Fibroblast of mammary gland (primary cell): ENCODE measurements at regions not wholly inside any gene's neighbourhood (a gene's known extent, or its start where the extent isn't known, plus 50 kb on each side); places are given as distances from the start of the nearest gene placed in this dataset.

Experiments
- DNase-seq: peaks from one replicate; pipeline ENCODE4 v3.0.0-alpha.2; 2010; ENCODE audit warnings: low read depth
- H3K4me3 ChIP-seq: 2 replicates; pipeline ENCODE4 v1.5.1; 2011; ENCODE audit warnings: low read depth, mild to moderate bottlenecking, low read length, moderate library complexity; ENCODE audit not compliant: control insufficient read depth
- TF ChIP-seq, protein P1 (sequence below): conservative IDR thresholded peaks from 2 replicates; pipeline ENCODE4 v1.5.1; 2011; ENCODE audit warnings: low read depth, low read length, inconsistent platforms; ENCODE audit not compliant: control insufficient read depth, insufficient read depth

DNA sequence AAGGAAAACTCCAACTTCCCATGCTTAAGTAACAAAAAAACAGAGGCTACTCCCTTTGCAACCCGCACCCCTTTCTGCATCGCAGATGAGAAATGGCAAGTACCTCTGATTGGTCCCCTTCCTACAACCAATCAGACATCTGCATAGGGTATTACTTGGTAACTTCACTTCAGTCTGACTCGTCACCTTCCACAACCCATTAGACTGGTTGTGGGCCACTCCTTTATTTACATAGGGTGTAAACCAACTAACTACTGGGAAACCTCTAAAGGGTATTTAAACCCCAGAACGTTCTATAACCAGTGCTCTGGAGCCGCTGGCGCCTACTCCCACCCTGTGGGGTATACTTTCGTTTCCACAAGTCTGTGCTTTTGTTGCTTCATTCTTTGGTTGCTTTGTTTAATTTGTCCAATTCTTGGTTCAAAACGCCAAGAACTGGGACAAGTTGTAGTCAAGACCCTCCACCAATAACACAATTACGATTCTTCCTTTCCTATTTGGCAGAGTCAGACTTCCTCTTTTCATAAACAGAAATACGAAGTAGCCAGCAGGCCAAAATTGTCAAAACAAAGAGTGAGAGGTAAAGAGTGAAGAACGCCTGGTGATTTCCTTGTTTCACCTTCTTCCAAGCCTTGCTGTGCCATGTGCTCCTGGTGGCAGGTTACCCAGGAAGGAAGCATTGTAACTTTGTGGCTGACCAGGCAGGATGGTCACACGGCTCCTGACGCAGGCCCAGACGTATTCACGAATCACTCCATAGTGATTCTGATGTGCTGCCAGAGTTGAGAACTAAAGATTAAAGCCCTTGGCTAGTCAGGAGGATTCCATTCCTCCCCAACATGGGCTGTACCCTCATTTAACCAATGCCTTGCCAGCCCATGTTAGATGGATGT is 477.4 kb downstream of the ARHGEF28 start:
- no peak for DNase-seq
- TF ChIP-seq, protein P1, sequence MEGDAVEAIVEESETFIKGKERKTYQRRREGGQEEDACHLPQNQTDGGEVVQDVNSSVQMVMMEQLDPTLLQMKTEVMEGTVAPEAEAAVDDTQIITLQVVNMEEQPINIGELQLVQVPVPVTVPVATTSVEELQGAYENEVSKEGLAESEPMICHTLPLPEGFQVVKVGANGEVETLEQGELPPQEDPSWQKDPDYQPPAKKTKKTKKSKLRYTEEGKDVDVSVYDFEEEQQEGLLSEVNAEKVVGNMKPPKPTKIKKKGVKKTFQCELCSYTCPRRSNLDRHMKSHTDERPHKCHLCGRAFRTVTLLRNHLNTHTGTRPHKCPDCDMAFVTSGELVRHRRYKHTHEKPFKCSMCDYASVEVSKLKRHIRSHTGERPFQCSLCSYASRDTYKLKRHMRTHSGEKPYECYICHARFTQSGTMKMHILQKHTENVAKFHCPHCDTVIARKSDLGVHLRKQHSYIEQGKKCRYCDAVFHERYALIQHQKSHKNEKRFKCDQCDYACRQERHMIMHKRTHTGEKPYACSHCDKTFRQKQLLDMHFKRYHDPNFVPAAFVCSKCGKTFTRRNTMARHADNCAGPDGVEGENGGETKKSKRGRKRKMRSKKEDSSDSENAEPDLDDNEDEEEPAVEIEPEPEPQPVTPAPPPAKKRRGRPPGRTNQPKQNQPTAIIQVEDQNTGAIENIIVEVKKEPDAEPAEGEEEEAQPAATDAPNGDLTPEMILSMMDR = no peak
- no peak overlapping the region for H3K4me3 ChIP-seq

DNA sequence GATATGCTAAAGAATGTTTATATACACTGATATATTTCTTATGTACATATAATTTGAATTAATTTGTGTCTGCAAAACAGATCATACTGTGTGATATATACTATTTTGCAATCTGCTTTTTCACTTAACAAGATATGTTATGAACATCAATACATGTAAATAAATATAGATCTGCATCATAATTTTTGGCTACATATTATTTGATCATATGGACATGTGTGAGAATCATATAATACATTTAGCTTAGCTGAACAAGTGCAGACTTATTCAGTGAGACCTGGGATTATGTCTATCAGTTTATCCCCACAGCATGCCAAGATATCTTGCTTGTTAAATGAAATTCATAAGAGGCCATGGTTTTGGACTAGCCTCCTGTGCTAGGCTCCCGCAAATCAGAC is 474.3 kb downstream of the ARHGEF28 start:
- H3K4me3 ChIP-seq = no peak overlapping the region
- TF ChIP-seq, protein P1 = no peak
- DNase-seq = no peak

DNA sequence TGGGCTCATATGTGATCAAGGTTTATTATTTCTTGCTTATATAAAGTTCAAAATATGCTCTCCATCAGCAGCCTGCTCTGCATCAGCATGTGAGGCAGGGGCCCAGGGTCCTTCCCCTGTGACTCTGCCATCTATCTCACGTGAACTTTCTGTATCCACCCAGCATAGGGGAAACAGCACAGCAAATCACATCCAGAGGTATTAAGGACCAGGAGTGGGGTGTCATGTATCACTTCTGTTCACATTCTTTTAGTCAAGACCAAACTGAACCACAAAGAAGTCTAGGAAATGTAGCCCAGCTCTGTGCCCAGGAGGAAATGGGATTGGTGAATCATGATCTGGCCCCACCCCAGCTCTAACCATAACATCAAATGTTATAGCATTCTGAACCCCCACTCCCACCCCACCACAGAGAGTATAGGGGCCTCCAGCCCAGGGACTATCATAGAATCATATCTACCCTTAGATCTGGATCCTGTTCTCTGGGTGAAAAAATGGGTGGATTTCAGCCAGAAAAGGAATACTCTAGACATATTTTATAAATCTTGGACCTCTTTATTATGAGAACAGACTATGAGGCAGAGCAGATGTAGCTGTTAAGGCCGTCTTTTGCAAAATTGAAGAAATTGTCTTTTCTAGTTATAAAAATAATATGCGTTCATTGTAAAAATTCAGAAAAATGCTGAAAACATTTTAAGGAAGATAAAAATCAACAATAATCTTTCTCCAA is 473.7 kb downstream of the ARHGEF28 start:
- TF ChIP-seq, protein P1 = no peak
- H3K4me3 ChIP-seq = no peak overlapping the region
- DNase-seq = no peak

DNA sequence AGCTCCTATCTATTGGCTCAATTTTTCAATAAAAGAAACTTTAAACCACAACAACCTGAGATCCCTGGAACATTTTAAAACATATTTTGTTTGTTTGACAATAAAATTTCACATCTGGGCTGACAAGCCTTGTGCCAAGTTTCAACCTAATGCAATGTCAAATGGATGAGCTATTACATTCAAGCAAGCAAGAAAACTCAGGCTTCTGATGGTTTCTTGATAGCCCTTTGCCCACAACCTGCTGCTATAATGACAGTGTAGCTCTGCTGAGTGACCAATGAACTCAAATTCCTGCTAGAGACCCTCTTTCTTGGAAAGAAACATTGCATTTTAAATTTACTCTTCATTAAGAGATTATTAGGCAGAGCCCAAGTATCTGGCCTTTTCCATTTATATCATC is 472.9 kb downstream of the ARHGEF28 start:
- no peak for DNase-seq
- TF ChIP-seq, protein P1 = no peak
- H3K4me3 ChIP-seq = no peak overlapping the region

DNA sequence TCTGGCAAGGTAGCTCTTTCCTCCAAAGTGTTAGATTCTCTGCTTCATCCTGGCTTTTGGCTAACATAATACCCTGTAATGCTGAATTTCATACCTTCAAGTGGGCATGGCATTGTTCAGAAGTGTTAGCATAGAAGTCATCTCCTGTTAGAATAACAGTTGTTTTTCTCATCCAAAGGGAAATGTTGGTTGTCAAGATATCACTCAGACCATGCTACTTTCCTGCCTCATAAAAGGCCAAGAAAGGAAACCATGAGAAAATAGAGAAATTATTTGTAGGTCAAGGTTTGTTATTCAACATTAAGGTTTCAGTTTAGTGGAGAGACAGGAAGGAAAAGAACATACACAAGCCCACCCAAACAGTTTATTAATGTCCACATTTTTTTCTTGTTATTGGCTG is 472.5 kb downstream of the ARHGEF28 start:
- no peak for DNase-seq
- no peak overlapping the region for H3K4me3 ChIP-seq

DNA sequence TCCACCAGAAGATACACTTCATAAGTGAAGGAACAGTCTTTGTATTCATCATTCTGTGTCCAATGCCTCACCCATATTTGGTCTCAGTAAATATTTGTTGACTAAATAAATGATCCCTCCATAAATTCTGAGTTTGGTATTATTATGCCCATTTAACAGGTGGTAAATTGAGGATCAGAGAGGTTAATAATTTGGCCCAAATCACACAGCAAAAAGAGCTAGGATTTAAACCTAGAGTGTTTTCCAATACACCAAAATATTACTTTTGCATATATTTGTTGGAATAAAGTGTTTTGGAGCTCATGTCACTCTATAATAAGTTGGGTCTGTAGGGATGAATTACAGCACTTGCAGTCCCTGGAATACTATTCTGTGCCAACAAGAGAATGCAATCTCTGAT is 470.3 kb downstream of the ARHGEF28 start:
- TF ChIP-seq, protein P1 = no peak
- H3K4me3 ChIP-seq = no peak overlapping the region
- DNase-seq = no peak

More for the DNA sequence above, 472.5 kb downstream of the ARHGEF28 start:
- TF ChIP-seq, protein P1 = no peak
